Inflammatory macrophage treated with lipopolysaccharide for 1 hour (primary cell): ENCODE measurements at regions not wholly inside any gene's neighbourhood (a gene's known extent, or its start where the extent isn't known, plus 50 kb on each side); places are given as distances from the start of the nearest gene placed in this dataset.
"Not testable (repeated sequence)": the region's sequence is repeated elsewhere in the genome, so short reads cannot be mapped to it uniquely, and the experiment has no call there.

Experiments used
- DNase-seq, 2 donors: peaks; one replicate each; pipeline ENCODE4 v3.0.0-alpha.2; 2020 to 2022

DNA sequence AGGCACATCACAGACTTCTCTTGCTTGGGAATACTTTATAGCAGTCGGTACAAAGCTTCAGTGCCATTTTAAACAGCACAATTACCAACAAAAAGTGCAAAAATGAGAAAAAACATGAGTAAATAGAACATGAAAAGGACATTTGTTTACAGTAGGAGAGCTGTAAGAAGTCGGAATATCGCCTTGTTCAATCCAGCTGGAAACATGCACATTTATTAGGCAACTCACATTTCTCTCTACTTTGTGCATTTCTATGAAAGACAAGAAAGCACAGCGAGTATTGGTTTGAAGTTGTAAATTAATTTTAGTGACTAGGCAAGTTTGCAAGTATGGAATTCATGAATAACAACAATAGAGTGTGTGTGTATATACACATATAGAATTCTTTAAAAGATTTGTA is 484.7 kb downstream of the DACH1 start:
- DNase-seq = no peak

- peak; percentile 18 to 21 for DNase-seq
Measured at GRCh38 chr13:71380191-71380590, 486.8 kb downstream of the DACH1 start.

DNA sequence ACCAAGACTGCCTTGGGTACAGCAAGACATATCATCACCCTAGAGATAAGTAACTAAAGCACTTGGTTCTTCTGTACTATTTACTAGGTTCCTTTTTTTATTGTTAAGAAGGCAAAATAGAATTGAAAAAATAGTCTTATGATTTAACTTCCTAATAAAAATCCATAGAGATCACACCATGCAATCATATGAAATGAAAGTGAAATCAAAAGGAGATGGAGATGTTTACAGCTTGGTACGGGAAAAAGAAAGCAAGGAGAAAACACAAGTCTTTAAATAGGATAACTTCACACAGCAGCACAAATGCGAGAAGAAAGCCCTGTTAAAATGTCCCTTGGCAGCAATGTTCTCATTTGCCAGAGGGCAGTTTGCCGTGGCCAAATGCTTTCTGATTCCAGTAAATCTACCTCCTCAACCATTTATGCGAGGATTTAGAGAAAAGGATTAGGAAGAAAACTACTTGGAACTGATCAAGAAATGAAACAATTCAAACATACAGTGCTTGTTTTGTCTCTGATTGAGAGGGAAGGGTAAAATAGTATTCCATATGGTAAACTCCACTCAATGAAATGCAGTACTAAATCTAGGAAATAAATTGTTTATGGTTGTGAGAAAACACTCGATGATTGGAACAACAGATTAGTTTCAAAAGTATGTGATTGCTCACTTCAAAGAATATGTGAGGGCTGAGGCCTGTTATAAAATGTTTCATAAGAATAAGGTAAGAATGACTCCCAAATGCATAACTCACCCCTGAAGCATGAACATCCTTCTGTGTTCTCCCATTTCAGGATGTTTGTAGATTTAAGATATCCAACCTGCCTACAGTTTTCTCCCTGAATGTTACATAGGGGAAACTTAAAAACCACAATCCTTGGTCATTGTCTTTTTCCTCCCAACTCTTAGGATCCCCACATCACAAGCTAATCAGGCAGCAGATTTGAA is 487.8 kb downstream of the DACH1 start:
- DNase-seq = peak; percentile 54 to 59

DNA sequence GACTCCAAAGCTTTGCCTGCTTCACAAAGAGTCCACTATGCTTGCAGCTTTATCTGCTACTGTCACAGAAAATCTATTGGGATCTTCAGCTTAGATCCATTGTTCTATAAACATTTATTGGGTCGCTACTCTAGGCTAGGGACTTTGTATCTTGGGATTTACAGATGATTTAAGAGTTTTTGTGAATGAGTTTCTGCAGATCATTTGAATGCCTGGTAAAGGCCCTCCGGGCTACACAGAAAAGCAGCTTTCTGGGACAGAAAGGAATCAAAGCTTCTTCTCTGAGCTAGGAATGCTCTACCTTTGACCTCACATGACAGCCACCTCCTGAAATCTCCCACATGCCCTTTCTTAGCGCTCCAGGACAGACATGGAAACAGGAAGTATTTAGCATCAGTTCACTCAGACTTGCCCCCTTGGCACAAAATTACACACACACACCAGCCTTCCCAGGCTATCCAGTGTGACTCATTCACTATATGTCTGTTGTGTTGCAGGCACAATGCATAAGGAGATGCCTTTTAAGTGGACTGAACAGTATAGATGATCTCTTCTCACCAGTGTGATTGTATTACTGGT is 492.4 kb downstream of the DACH1 start:
- no peak for DNase-seq

DNA sequence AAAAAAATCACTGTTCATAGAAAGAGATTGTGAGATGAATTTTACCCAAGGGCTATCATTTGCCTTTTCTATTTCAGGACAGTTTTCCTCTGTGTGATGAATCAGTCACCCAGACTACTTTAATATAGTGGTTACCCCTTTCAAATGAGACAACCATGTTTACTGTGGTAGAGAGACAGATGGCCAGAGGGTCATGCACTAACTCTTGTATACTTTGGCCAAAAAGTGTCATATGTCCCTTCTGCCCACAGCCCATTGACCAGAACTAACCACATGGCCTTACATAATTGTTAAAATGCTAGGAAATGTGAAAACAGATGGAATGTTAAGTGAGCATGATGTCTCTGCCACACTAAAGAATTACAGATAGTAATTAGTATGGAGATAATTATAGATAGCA is 498.7 kb downstream of the DACH1 start:
- DNase-seq = no peak

DNA sequence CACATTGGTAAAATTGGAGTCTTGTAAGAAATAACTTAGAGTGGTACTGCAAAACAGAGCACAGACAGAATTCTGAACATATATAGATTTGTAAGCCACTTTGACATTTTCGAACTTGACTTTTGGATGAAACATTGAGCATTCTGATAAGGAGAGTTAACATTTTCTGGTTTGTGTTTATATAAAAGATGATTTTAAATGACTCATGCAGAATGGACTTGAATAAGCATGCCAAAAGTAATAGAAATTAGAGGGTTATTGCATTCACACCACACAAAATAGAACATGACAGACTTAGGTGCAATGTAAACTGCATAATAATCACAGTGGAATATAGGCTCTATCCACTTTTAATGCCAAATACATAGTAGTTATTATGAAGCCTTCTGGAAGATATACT is 507.0 kb downstream of the DACH1 start:
- no peak for DNase-seq

DNA sequence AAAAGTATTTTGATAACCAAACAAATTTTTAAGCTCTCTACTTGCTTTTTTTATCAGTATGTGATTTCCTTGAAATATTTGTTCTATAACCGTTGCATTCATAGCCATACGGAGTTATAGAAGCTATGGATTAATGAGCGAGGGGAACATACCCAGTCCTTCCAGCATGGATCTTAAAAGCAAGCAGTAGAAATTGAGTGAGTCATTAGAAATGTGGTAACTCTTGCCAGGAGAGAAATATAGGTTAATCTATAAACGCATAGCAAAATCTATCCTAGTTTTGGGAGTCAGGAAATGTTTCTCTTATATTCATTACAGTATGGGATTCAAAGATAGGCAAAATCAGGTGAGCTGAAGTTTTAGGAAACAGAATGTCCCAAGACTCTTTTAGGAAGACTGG is 507.4 kb downstream of the DACH1 start:
- no peak for DNase-seq

GRCh38 chr13:71358218-71358617 is 508.8 kb downstream of the DACH1 start:
- DNase-seq = no peak

- DNase-seq = no peak
Measured at GRCh38 chr13:71355010-71355409, 512.0 kb downstream of the DACH1 start.

DNA sequence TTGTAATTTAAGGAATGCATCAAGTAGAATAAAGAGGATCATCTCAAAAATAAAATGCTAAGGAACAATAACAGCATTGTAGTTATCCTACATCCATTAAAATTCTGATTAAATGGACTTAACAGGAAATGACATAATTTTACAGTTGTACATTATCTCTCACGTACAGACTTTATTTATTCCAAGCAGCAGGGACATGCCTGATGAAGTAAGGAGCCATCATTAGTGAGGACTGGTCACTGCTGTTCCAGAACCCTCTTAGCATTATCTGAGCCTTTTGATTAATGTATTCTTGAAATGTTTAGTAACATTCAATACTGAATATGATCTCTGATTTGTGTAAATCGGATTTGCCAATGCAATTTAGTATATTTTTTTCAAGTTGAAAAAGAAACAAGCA is 516.1 kb downstream of the DACH1 start:
- DNase-seq = no peak

GRCh38 chr13:71345856-71346255 is 521.1 kb downstream of the DACH1 start:
- not testable (repeated sequence) for DNase-seq

GRCh38 chr13:71339736-71340135 is 527.3 kb downstream of the DACH1 start:
- DNase-seq = no peak

DNA sequence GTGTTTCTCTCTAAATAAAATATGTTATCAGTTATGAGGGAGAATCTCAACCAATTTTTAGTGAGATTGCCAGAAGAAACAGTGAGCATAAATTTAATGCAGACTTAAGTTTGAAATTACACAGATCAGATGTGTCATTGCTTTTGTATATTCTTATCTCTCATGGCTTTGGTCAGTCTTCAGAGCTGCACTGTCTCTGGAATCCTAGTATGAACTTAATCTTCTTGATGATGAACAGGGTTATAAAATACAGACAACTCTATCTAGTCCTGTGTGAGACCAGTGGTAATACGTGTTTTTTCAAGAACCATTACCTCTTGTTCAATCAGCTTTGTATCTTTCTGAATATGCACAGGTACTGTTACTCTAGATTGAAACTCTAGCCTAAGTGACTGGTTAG is 528.0 kb downstream of the DACH1 start:
- no peak for DNase-seq

DNA sequence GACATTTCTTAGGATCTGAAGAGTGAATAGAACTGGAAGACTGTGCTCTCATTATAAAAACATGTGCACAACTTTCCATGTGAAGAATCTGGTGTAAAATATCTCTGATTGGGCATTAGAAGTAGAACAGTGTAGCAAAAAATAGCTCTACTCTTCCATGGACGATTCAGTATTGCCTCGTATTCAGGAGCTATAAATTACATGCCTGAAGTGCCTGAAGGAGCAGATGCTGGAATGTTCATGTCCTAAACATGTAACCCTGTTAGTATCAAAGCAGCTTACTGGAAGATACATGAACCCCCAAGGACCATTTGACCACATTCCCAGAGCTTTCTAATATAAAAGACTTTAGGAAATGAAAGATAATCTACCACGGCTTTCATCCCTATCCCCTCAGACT is 528.9 kb downstream of the DACH1 start:
- DNase-seq = no peak

GRCh38 chr13:71327266-71327665 is 539.7 kb downstream of the DACH1 start:
- DNase-seq = no peak

- no peak for DNase-seq
Measured at GRCh38 chr13:71325556-71325955, 541.4 kb downstream of the DACH1 start.

- no peak for DNase-seq
Measured at GRCh38 chr13:71323266-71323665, 543.7 kb downstream of the DACH1 start.

DNA sequence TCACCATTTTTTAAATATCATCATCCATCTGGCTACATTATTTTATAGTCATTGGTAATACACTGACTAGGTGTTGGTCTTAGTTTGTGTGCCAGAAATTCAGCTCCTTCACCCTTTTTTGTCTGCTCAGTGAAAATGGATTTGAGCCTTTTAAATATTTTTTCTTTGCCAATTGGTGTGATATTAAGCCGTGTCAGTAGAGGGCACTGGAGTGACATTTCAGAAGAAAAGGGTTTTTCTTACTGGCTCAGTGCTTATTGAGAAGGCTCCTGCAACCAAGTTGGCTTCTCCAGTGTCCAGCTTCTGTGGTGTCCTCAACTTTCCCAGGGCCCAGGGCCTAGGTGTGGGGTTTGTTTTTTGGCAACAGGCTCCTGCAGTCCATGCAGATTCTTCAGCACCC is 546.6 kb downstream of the DACH1 start:
- peak; percentile 20 to 66 for DNase-seq

DNA sequence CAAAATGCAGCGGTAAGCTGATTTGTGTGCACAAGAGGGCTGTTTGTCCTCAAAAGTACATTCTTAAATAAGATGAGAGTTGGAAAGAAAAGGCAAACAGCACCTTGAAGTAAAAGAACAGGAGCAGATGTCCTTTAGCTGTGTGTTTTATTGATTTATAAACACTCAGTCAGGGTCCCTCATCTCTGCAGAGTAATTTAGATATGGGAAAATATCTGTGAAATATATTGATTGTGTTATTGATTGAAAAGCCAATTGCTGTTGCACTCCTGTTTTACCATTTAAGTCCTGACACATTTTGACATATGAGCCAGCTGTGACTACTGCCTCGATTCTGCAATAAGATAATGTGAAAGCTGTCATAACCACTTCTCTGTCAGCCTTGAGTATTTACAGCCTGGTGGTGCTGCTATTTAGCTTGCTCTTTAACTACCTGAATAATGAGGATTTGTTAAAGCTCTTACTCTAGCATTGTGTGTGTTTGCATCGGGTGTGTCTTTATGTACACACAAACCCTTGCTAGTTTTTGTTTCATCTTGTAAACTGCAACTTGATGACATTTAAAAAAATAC is 550.1 kb downstream of the DACH1 start:
- no peak for DNase-seq

GRCh38 chr13:71312923-71313322 is 554.1 kb downstream of the DACH1 start:
- DNase-seq = no peak

GRCh38 chr13:71309905-71310304 is 557.1 kb downstream of the DACH1 start:
- DNase-seq = no peak

- DNase-seq = no peak
Measured at GRCh38 chr13:71306821-71307220, 560.2 kb downstream of the DACH1 start.

- no peak for DNase-seq
Measured at GRCh38 chr13:71304861-71305260, 562.1 kb downstream of the DACH1 start.

GRCh38 chr13:71303144-71303543 is 563.9 kb downstream of the DACH1 start:
- DNase-seq = no peak
